ENCODE measurements at regions not wholly inside any gene's neighbourhood (a gene's known extent, or its start where the extent isn't known, plus 50 kb on each side); places are given as distances from the start of the nearest gene placed in this dataset.
"Not testable (repeated sequence)": the region's sequence is repeated elsewhere in the genome, so short reads cannot be mapped to it uniquely, and the experiment has no call there.

DNA sequence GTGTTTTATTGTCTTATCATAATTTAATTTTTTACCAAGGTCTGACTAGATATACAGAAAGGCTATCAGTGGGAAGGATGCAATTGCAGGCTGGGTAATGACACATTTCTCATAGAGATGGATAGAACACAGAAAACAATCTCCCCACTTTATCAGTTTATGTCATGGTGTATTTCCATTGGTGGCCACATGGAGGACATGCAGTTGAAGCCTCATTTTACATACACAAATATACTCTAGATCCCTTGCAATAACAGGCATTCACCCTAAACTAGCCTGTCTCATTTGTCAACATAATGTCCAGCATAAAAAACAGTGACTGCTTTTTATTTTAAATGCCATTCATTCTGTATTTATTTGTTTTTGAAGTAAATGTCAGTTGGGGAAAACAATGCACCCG is 526.3 kb downstream of the GABRG2 start:
- Histone ChIP-seq H3K4me2 (ENCODE audit: insufficient read depth, low read length) (no peak overlapping the region), H3K36me3 (ENCODE audit: insufficient read depth, low read length) (no peaks in the 10 kb centered on the region), H3K4me3 (ENCODE audit: insufficient read depth, low read length) (no peak overlapping the region), H3K79me2 (ENCODE audit: insufficient read depth, low read length) (no peaks in the 10 kb centered on the region), H3K27ac (ENCODE audit: low read depth, low read length) (no peak overlapping the region), H3K4me1 (ENCODE audit: insufficient read depth, low read length) (no peaks in the 10 kb centered on the region), H4K20me1 (ENCODE audit: insufficient read depth, low read length) (no peaks in the 10 kb centered on the region), H3K27me3 (ENCODE audit: insufficient read depth, low read length) (no peaks in the 10 kb centered on the region), H2AFZ (ENCODE audit: low read length) (no peak overlapping the region), H3K9me3 (ENCODE audit: low read depth, low read length) (no peaks in the 10 kb centered on the region)
- DNase-seq (ENCODE audit: insufficient read length, low spot score, missing footprints): no peak
- TF ChIP-seq, protein P1, sequence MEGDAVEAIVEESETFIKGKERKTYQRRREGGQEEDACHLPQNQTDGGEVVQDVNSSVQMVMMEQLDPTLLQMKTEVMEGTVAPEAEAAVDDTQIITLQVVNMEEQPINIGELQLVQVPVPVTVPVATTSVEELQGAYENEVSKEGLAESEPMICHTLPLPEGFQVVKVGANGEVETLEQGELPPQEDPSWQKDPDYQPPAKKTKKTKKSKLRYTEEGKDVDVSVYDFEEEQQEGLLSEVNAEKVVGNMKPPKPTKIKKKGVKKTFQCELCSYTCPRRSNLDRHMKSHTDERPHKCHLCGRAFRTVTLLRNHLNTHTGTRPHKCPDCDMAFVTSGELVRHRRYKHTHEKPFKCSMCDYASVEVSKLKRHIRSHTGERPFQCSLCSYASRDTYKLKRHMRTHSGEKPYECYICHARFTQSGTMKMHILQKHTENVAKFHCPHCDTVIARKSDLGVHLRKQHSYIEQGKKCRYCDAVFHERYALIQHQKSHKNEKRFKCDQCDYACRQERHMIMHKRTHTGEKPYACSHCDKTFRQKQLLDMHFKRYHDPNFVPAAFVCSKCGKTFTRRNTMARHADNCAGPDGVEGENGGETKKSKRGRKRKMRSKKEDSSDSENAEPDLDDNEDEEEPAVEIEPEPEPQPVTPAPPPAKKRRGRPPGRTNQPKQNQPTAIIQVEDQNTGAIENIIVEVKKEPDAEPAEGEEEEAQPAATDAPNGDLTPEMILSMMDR (IDR thresholded peaks at IDR 0.05; ENCODE audit: extremely low read depth, low read depth, low read length): no peak

DNA sequence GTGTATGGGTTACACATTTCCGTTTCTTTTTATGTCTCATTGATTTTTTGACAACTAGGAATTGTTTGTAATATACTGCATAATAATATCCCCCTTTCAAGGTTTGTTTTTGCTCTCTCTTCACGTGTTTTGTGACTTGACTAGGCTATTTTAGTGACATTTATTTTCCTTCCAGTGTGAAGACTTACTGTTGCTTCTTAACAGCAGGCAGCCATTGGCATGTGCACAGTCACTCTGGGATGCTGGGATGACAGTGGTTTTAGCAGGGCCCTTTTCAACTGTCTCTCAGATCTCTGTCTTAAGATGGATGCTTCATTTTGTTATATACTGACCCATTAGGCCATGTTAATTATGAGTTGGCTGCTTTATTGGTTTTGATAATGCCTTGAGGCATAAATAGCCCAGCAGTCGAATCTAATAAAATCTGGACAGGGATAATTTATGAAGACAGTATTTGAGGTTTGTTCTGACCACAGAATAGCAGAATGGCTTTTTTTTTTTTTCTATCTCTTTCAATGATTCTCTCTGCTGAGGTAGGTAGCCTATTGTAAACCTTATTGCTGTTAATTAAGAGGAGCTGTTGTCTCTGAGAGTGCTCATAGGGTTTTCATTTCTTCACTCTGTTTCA is 536.0 kb downstream of the GABRG2 start:
- Histone ChIP-seq H3K79me2 (ENCODE audit: insufficient read depth, low read length) (no peaks in the 10 kb centered on the region), H3K4me3 (ENCODE audit: insufficient read depth, low read length) (no peak overlapping the region), H3K36me3 (ENCODE audit: insufficient read depth, low read length) (no peaks in the 10 kb centered on the region), H3K27ac (ENCODE audit: low read depth, low read length) (no peak overlapping the region), H3K9me3 (ENCODE audit: low read depth, low read length) (no peaks in the 10 kb centered on the region), H4K20me1 (ENCODE audit: insufficient read depth, low read length) (no peaks in the 10 kb centered on the region), H3K4me2 (ENCODE audit: insufficient read depth, low read length) (no peak overlapping the region), H3K27me3 (ENCODE audit: insufficient read depth, low read length) (no peaks in the 10 kb centered on the region), H3K4me1 (ENCODE audit: insufficient read depth, low read length) (no peaks in the 10 kb centered on the region), H2AFZ (ENCODE audit: low read length) (no peak overlapping the region)
- no peak for DNase-seq (ENCODE audit: insufficient read length, low spot score, missing footprints)
- TF ChIP-seq, protein P1 (IDR thresholded peaks at IDR 0.05; ENCODE audit: extremely low read depth, low read depth, low read length): no peak

DNA sequence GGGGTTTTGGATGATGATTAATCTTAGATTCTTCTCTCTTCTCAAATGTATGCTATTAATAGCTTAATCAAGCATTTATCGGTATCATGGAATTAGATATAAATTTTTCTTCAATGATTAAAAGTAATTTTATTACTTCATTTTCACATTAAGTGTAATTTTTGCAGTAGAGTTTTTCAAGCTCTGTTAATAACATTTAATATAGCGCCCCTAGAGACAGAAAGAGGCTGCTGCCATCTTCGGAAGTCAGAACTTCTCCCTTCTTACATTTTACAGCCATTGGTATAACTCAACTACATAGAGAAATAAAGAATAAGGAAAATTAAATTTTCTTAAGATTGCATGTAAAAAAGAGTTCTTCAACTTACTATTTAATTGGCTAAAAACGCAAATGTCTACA is 540.3 kb downstream of the GABRG2 start:
- Histone ChIP-seq H3K79me2 (ENCODE audit: insufficient read depth, low read length) (no peaks in the 10 kb centered on the region), H2AFZ (ENCODE audit: low read length) (no peak overlapping the region), H3K27ac (ENCODE audit: low read depth, low read length) (no peak overlapping the region), H3K27me3 (ENCODE audit: insufficient read depth, low read length) (no peaks in the 10 kb centered on the region), H4K20me1 (ENCODE audit: insufficient read depth, low read length) (no peaks in the 10 kb centered on the region), H3K4me2 (ENCODE audit: insufficient read depth, low read length) (no peak overlapping the region), H3K9me3 (ENCODE audit: low read depth, low read length) (no peaks in the 10 kb centered on the region), H3K4me1 (ENCODE audit: insufficient read depth, low read length) (no peaks in the 10 kb centered on the region), H3K4me3 (ENCODE audit: insufficient read depth, low read length) (no peak overlapping the region), H3K36me3 (ENCODE audit: insufficient read depth, low read length) (no peaks in the 10 kb centered on the region)
- TF ChIP-seq, protein P1 (IDR thresholded peaks at IDR 0.05; ENCODE audit: extremely low read depth, low read depth, low read length): no peak
- no peak for DNase-seq (ENCODE audit: insufficient read length, low spot score, missing footprints)

DNA sequence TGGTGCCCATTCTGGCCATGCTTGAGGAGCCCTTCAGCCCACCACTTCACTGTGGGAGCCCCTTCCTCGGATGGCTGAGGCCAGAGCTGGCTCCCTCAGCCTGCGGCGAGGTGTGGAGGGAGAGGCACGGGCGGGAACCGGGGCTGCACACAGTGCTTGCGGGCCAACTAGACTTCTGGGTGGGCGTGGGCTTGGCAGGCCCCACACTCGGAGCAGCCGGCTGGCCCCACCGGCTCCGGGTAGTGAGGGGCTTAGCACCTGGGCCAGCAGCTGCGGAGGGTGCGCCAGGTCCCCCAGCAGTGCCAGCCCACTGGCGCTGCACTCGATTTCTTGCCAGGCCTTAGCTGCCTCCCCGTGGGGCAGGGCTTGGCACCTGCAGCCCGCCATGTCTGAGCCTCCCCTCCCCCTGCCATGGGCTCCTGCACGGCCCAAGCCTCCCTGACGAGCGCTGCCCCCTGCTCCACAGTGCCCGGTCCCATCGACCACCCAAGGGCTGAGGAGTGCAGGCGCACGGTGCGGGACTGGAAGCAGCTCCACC is 554.2 kb downstream of the GABRG2 start:
- not testable (repeated sequence) for H3K4me3 ChIP-seq (ENCODE audit: insufficient read depth, low read length); H4K20me1 ChIP-seq (ENCODE audit: insufficient read depth, low read length); H3K36me3 ChIP-seq (ENCODE audit: insufficient read depth, low read length); H3K27ac ChIP-seq (ENCODE audit: low read depth, low read length); H3K9me3 ChIP-seq (ENCODE audit: low read depth, low read length); H3K4me2 ChIP-seq (ENCODE audit: insufficient read depth, low read length); H3K79me2 ChIP-seq (ENCODE audit: insufficient read depth, low read length); H3K4me1 ChIP-seq (ENCODE audit: insufficient read depth, low read length); DNase-seq (ENCODE audit: insufficient read length, low spot score, missing footprints); H2AFZ ChIP-seq (ENCODE audit: low read length); H3K27me3 ChIP-seq (ENCODE audit: insufficient read depth, low read length)

Measured in osteoblast (primary cell).